NCI-H2171 treated with DMSO at 0.1 percent for 48 hours (cell line): ENCODE measurements at regions not wholly inside any gene's neighbourhood (a gene's known extent, or its start where the extent isn't known, plus 50 kb on each side); places are given as distances from the start of the nearest gene placed in this dataset.

Experiments
- DNase-seq: peaks from one replicate; lab custom pipeline; 2025; lab: John Stamatoyannopoulos, UW

DNA sequence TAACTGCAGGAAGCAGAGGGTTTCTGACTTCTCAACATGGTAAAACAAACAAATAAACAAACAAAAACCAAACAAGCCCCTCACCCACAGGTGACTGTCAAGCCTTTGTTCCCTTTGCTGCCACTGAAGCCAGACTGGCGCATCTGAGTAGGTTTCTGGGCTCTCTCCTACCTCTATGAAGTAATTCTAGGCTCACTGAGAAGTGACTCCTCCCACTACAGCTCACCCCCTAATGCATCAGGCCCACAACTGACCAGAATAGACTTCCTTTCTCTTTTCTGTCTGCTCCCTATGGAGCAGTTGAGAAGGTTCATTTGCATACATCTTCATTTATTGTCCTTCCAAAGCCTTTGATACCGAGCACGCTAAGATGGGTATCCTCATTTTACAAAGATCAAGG, 77.0 kb upstream of the CCL2 start:
- no peak for DNase-seq

DNA sequence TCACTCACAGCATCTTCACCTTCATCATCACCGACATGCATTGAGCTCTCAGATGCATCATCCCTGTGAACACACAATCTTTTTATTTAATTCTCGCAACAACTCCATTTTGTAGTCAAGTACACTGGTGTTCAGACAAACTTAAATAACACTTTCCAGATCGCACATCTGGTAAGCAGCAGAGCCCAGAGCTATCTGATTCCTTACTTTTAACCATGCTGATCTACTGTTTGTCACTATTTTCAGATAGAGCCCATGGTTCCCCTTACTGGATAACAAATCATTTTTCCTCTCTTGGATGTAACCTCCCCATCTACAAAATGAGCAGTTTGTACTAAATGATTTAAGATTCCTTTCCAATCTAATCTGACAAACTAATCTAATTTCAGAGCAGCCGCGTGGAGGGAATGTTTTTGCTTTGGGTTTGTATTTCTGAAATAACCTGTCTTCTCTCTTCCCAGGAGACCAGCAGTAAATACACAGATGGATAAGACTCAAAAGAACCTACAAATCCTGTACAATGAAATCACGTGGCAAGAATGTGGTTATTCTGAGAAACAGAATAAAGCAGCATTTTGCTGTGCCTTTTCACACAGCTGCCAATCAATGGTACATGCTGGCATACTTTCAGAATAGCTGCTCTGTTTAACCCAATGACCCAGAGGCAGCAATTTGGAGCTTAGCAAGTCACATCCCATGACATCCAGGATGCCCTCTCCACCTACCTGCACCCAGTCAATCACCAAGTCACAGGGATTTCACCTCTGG, 72.9 kb upstream of the CCL2 start:
- DNase-seq, result no peak

GRCh38 chr17:34195987-34196386, 59.1 kb upstream of the CCL2 start:
- DNase-seq, result no peak

- no peak for DNase-seq
These were observed 56.6 kb upstream of the CCL2 start for GRCh38 chr17:34198519-34198918.

DNA sequence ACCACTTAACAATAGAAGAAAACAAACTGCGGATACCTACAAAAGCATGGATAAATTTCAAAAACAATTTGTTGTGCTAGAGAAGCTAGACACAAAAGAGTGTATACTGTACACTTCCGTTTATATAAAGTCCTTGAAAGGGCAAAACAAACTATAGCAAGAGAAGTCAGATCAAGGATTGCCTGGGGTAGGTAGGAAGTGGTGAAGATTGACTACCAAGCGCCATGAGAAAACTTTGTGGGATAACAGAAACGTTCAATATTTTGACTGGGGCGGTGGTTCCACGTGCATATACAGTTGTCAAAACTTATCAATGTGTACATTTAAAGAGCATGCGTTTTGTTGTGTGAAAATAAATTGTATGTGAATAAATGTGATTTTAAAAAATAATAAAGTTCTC, 55.6 kb upstream of the CCL2 start:
- DNase-seq, result no peak

DNA sequence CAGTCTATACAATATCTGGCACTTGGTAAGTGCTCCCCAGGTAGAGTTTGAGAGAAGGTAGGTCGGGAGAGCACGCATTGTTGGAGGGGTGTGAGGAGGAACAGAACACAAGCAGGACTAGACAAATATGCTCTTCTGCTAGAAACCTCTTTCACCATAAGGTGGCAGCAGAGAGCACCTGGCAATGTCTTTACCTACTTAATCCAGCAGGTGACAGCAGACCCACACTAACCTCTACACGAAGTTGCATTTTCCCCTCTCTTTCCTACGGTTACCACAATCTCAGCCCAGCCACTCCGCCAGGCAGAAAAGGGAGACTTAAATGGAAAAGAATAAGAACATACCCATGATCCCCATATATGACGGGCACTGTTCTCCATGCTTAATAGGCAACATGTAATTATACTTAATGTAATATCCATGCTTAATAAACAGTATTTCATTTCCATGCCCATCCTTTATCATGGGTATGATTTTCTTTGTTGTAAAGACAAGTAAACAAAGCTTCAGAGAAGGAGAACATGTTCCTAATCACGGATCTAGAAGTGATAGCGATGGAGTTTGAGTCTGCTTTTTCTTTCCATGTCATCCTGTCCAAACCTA, 55.1 kb upstream of the CCL2 start:
- peak; percentile 84 for DNase-seq

DNA sequence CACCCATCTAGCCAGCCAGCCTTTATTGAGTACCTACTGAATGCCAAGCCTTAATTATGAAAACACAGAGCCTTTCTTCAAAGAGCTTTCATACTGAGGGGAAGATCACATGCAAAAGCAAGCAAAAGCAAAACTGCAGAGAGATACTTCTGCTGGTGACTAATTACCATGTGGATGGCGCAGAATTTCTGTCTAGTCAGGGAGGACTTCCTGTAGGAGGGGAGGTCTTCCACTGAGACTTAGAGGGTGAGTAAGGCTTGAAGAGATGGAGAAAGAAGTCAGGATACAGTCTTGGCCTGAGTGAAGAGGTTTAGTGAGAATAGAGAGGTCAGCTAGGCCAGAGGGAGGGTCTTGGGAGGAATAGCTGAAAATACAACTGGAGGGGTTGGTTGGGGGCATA, 53.9 kb upstream of the CCL2 start:
- DNase-seq, result no peak

- DNase-seq, result no peak
These were observed 53.3 kb upstream of the CCL2 start for GRCh38 chr17:34201767-34202166.

- no peak for DNase-seq
These were observed 52.0 kb upstream of the CCL2 start for GRCh38 chr17:34203018-34203638.

- DNase-seq, result no peak
These were observed 50.7 kb upstream of the CCL2 start for GRCh38 chr17:34204402-34204801.
